Endothelial cell (in vitro differentiated cells): ENCODE measurements at regions not wholly inside any gene's neighbourhood (a gene's known extent, or its start where the extent isn't known, plus 50 kb on each side); places are given as distances from the start of the nearest gene placed in this dataset.

Source experiments
- DNase-seq: peaks from one replicate; pipeline ENCODE4 v3.0.0; 2021; ENCODE audit warnings: low spot score
- H3K27ac Mint-ChIP-seq: one replicate; pipeline ENCODE4 v1.8.0; 2021; ENCODE audit warnings: mixed read lengths, inconsistent platforms; ENCODE audit not compliant: unreplicated experiment
- H3K27me3 Mint-ChIP-seq: one replicate; pipeline ENCODE4 v1.8.0; 2021; ENCODE audit warnings: mild to moderate bottlenecking, moderate library complexity, mixed read lengths, inconsistent platforms; ENCODE audit not compliant: unreplicated experiment
- H3K36me3 Mint-ChIP-seq: one replicate; pipeline ENCODE4 v1.8.0; 2021; ENCODE audit warnings: mild to moderate bottlenecking, low read depth, mixed read lengths, inconsistent platforms; ENCODE audit not compliant: unreplicated experiment
- H3K4me1 Mint-ChIP-seq: one replicate; pipeline ENCODE4 v1.8.0; 2021; ENCODE audit warnings: mild to moderate bottlenecking, mixed read lengths, inconsistent platforms; ENCODE audit not compliant: unreplicated experiment
- H3K4me3 Mint-ChIP-seq: one replicate; pipeline ENCODE4 v1.8.0; 2021; ENCODE audit warnings: mild to moderate bottlenecking, mixed read lengths, inconsistent platforms; ENCODE audit not compliant: unreplicated experiment
- H3K9me3 Mint-ChIP-seq: one replicate; pipeline ENCODE4 v1.8.0; 2021; ENCODE audit warnings: mixed read lengths, inconsistent platforms; ENCODE audit not compliant: unreplicated experiment
- TF ChIP-seq, protein P1 (sequence below): fragments of 200-600 bp; sonication (generic); IDR thresholded peaks from one replicate; pipeline ENCODE4 v1.5.0; 2021; ENCODE audit warnings: antibody characterized with exemption; ENCODE audit not compliant: unreplicated experiment

DNA sequence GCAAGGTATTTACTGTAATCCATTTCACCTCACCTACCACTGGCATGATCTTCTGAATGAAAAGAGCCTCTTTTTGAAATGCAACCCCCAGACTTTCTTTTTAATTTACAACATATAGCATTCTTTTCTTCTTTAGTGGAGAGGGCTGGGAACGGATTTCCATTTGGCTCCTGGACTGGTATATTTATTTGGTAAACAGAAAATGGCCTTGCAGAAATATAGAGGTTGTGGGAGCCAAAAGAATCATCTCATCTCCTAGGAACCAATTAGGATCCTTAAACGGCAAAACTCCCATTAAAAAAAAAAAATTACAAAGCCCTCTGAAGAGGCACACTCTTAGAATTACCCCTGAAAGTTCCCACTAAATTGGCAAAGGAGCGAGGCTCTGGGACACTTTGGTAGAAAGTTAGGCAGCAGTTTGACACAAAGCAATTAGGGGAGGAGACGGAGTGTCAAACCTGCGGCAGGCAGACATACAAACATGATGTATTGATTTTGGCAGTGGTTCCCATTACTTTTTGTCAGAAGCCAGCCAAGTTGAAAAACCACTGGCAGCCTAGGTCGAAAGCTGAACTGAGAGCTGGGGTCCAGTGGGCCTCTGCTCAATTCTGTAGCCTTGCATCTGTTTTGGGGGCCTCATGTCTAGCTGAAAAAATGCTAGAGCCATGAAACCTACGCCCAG lies 135.1 kb upstream of the MAGI3 start:
- Mint-ChIP-seq H3K27ac (no peak overlapping the region), H3K4me1 (peaks cover 5% of the 10 kb centered on the region)

DNA sequence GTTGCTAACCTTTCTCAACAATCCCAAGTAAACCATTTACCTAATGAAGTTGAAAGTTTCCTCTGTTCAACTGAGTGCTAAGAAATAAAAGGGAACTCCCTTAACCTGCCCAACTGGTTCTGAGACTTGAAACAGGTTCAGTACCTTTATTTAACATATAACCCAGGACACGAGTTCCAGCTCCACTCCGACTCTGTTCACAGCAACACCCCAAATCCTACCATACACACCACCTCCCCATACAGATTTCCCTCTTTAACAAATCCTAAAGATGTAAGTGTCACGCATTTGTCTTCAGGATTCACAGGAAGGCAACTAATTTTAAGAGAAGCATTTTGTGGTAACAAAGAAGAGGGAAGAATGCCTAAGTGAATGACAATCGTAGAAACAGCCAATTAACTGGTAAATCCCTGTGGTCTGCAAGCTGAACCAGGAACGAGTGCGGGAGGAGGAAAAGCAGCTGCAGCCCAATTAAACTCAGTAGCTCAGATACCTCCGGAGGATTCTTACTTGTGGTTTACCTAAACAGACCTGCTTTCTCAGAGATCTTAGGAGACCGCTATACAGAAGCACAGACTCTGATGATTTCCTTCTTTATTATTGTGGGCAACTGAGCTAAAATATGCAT lies 134.5 kb upstream of the MAGI3 start:
- Mint-ChIP-seq H3K4me3 (no peak overlapping the region), H3K36me3 (no peaks in the 10 kb centered on the region), H3K27me3 (peaks cover 3% of the 10 kb centered on the region), H3K9me3 (peaks cover 3% of the 10 kb centered on the region), H3K4me1 (peaks cover 5% of the 10 kb centered on the region), H3K27ac (no peak overlapping the region)
- no peak for DNase-seq
- TF ChIP-seq, protein P1, sequence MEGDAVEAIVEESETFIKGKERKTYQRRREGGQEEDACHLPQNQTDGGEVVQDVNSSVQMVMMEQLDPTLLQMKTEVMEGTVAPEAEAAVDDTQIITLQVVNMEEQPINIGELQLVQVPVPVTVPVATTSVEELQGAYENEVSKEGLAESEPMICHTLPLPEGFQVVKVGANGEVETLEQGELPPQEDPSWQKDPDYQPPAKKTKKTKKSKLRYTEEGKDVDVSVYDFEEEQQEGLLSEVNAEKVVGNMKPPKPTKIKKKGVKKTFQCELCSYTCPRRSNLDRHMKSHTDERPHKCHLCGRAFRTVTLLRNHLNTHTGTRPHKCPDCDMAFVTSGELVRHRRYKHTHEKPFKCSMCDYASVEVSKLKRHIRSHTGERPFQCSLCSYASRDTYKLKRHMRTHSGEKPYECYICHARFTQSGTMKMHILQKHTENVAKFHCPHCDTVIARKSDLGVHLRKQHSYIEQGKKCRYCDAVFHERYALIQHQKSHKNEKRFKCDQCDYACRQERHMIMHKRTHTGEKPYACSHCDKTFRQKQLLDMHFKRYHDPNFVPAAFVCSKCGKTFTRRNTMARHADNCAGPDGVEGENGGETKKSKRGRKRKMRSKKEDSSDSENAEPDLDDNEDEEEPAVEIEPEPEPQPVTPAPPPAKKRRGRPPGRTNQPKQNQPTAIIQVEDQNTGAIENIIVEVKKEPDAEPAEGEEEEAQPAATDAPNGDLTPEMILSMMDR = no peak

More for the DNA sequence above, 135.1 kb upstream of the MAGI3 start:
- TF ChIP-seq, protein P1 = no peak
- no peak for DNase-seq
- Mint-ChIP-seq H3K27me3 (peaks cover 3% of the 10 kb centered on the region), H3K9me3 (no peaks in the 10 kb centered on the region), H3K36me3 (no peaks in the 10 kb centered on the region), H3K4me3 (no peak overlapping the region)

DNA sequence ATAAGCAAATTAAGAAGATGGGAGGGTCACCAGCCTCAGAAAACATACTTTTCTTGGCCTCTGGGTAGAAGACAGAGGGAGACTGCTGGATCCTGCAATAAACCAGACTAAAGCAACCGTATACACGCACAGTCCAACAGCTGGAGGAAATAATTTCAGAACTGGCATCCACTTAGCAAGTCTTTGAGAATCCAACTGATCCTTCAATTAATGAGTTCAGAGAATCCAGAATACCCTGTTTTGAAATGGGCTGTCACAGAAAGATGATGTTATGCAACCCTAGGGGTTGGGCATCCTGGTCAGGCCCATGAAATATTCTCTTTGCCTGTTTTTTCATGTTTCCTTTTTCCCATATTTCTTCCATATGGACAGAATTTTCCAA lies 134.0 kb upstream of the MAGI3 start:
- peaks cover 5% of the 10 kb centered on the region for H3K4me1 Mint-ChIP-seq
- TF ChIP-seq, protein P1 = no peak
- H3K27ac Mint-ChIP-seq = no peak overlapping the region
- no peak overlapping the region for H3K4me3 Mint-ChIP-seq
- peaks cover 3% of the 10 kb centered on the region for H3K9me3 Mint-ChIP-seq
- no peaks in the 10 kb centered on the region for H3K36me3 Mint-ChIP-seq
- H3K27me3 Mint-ChIP-seq = peaks cover 3% of the 10 kb centered on the region
- DNase-seq = no peak

DNA sequence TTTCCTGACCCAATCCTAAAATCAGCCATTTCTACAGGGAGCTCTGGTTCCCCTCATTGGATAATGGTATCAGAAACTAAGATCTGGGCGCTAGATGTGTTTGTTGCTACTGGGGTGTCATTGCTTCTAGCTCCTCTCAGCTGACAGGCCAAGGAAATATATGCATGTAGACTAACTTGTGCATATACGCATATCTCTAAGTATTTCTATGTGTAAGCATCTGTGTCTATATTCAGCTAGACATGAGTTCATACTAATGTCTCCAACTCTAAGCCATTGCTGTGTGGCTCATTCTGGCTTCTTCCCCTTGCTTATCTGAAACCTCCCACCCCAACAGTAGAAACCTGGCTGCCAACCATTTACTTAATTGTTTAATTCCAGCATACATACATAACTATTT lies 130.3 kb upstream of the MAGI3 start:
- no peak for DNase-seq
- Mint-ChIP-seq H3K4me1 (no peaks in the 10 kb centered on the region), H3K36me3 (no peaks in the 10 kb centered on the region), H3K27me3 (no peaks in the 10 kb centered on the region), H3K27ac (no peak overlapping the region), H3K4me3 (no peak overlapping the region), H3K9me3 (peaks cover 3% of the 10 kb centered on the region)
- TF ChIP-seq, protein P1 = no peak

DNA sequence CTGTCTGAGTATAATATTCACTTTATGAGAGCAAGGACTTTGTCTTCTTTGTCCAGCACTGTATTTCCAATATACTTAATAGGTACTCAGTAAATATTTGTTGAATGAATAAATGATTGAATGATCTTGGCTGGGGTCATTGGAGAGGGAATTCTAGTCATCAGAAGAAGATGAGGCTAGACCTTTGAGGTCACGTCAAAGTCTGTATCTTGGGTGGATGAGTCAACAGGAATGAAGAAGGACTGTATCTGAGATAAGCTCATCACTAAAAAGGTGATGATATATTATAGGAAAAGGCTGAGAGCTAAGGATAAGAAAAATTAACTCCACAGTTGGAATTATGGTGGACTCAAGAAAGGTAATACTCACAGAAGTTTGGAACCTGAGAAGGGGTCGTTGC lies 125.1 kb upstream of the MAGI3 start:
- Mint-ChIP-seq H3K4me1 (no peaks in the 10 kb centered on the region), H3K9me3 (peaks cover 3% of the 10 kb centered on the region), H3K4me3 (no peak overlapping the region), H3K27ac (no peak overlapping the region), H3K36me3 (no peaks in the 10 kb centered on the region), H3K27me3 (peaks cover 2% of the 10 kb centered on the region)
- no peak for DNase-seq
- TF ChIP-seq, protein P1 = no peak
